Thoracic aorta (tissue), 2 donors: ENCODE measurements at regions not wholly inside any gene's neighbourhood (a gene's known extent, or its start where the extent isn't known, plus 50 kb on each side); places are given as distances from the start of the nearest gene placed in this dataset.

ENCODE experiments used
- ATAC-seq: fragments of 150-250 bp; one replicate; pipeline ENCODE4 v1.8.0; 2017; ENCODE audit warnings: low read depth; ENCODE audit not compliant: insufficient number of reproducible peaks, low FRiP score
- DNase-seq: peaks from one replicate; pipeline ENCODE4 v3.0.0-alpha.2; 2020; ENCODE audit warnings: low spot score
- H3K27ac ChIP-seq, 2 donors: fragments of 200-600 bp; sonication (generic); 1 replicate in 1 of 2; 2 replicates in 1 of 2; pipeline ENCODE4 v1.5.1; 2016; ENCODE audit warnings: mild to moderate bottlenecking in 2 of 2, moderate library complexity in 2 of 2
- H3K27me3 ChIP-seq: fragments of 200-600 bp; sonication (generic); replicated peaks from 2 replicates; pipeline ENCODE4 v1.6.0; 2016; ENCODE audit warnings: mild to moderate bottlenecking; ENCODE audit not compliant: insufficient read depth
- H3K36me3 ChIP-seq: fragments of 200-600 bp; sonication (generic); one replicate; pipeline ENCODE4 v1.5.1; 2016
- H3K4me1 ChIP-seq, 2 donors: fragments of 200-600 bp; sonication (generic); 1 replicate in 1 of 2; 2 replicates in 1 of 2; pipeline versions ENCODE4 v1.5.1 to v1.6.0; 2016; ENCODE audit warnings: low read depth in 2 of 2, mild to moderate bottlenecking in 1 of 2; ENCODE audit not compliant: control insufficient read depth in 1 of 2
- H3K4me3 ChIP-seq: fragments of 200-600 bp; sonication (generic); 2 replicates; pipeline ENCODE4 v1.5.1; 2016; ENCODE audit warnings: mild to moderate bottlenecking
- H3K9me3 ChIP-seq: fragments of 200-600 bp; sonication (generic); 2 replicates; pipeline ENCODE4 v1.5.1; 2016
- TF ChIP-seq, protein P1 (sequence below): fragments of 200-600 bp; sonication (generic); IDR thresholded peaks from one replicate; pipeline ENCODE4 v1.5.1; 2019; ENCODE audit warnings: antibody characterized with exemption

DNA sequence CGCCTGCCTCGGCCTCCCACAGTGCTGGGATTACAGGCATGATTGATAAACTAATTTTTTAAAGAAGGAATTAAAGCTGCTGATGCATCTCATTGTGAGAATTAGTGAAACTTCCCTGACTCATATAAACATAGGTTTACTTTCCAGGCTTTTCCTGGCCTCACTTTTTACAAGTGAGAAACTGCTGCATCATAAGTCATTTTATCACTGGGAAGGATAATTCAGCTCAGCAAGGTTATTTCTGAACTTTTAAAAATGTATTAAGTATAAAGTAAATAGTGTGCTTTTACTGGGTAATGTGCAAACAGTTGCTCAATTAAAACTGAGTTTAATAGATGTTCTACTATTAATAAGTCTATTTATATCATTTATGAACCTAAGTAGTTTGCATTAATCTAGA, 1130.3 kb upstream of the CDH2 start:
- DNase-seq (no peak), ATAC-seq (no peak)
- no peak overlapping the region for H3K4me3 ChIP-seq
- no peaks in the 10 kb centered on the region for H3K27me3 ChIP-seq
- H3K27ac ChIP-seq: no peak overlapping the region
- no peaks in the 10 kb centered on the region for H3K4me1 ChIP-seq
- no peaks in the 10 kb centered on the region for H3K9me3 ChIP-seq
- TF ChIP-seq, protein P1, sequence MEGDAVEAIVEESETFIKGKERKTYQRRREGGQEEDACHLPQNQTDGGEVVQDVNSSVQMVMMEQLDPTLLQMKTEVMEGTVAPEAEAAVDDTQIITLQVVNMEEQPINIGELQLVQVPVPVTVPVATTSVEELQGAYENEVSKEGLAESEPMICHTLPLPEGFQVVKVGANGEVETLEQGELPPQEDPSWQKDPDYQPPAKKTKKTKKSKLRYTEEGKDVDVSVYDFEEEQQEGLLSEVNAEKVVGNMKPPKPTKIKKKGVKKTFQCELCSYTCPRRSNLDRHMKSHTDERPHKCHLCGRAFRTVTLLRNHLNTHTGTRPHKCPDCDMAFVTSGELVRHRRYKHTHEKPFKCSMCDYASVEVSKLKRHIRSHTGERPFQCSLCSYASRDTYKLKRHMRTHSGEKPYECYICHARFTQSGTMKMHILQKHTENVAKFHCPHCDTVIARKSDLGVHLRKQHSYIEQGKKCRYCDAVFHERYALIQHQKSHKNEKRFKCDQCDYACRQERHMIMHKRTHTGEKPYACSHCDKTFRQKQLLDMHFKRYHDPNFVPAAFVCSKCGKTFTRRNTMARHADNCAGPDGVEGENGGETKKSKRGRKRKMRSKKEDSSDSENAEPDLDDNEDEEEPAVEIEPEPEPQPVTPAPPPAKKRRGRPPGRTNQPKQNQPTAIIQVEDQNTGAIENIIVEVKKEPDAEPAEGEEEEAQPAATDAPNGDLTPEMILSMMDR: no peak
- no peaks in the 10 kb centered on the region for H3K36me3 ChIP-seq

DNA sequence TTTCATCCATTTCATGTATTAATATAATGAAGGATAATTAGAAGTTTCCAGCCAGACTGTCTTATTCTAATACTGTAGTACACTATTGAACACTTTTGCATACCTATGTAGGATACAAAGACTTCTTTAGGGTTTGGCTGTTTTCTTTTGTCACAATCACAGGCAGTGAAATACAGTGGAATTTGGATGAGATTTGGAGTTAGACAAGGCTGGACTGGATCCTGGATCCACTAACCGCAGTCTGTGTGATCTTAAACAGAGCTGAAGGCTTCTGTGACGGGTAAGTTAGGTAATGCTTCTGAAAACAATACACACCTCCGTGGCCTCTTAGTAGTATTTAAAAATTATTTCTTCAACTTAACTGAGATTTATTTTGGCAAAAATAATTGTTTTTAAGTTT, 1128.6 kb upstream of the CDH2 start:
- TF ChIP-seq, protein P1: no peak
- ATAC-seq: no peak
- no peak overlapping the region for H3K27ac ChIP-seq
- no peaks in the 10 kb centered on the region for H3K4me1 ChIP-seq
- no peaks in the 10 kb centered on the region for H3K36me3 ChIP-seq
- no peaks in the 10 kb centered on the region for H3K9me3 ChIP-seq
- no peak for DNase-seq
- H3K4me3 ChIP-seq: no peak overlapping the region
- no peaks in the 10 kb centered on the region for H3K27me3 ChIP-seq

DNA sequence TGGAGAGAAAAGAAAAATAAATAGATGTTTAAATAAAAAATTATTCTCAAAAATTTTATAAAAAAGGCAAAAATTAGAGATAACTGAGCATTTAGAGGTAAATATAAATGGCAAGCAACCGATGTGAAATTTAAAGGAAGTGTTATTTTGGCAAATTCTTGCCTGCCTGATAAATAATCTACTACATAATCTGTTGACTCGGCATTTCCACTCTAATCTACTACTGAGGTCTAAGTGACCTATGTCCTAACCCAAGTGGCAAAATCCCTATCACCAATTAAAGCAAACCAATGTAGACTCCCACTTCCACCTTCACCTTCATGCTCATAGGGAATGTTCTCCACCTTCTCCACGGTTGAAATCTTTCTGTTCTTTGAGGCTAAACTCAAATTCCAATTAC, 1124.1 kb upstream of the CDH2 start:
- no peak overlapping the region for H3K4me3 ChIP-seq
- H3K4me1 ChIP-seq: no peaks in the 10 kb centered on the region
- H3K27ac ChIP-seq: no peak overlapping the region
- no peak for ATAC-seq
- H3K9me3 ChIP-seq: no peaks in the 10 kb centered on the region
- no peaks in the 10 kb centered on the region for H3K36me3 ChIP-seq
- no peaks in the 10 kb centered on the region for H3K27me3 ChIP-seq
- no peak for DNase-seq
- TF ChIP-seq, protein P1: no peak

DNA sequence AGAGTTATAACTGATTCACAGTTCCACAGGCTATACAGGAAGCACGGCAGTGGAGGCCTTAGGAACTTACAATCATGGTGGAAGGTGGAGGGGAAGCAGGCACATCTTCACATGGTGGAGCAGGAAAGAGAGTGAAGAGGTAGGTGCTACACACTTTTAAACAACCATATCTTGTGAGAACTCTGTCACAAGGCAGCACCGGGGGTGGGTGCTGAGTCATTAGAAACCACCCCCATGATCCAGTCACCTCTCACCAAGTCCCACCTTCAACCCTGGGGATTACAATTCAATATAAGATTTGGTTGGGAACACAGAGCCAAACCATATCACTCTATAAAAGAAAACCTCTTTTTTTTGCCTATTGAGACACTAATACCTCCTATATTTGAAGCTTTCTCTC, 1108.5 kb upstream of the CDH2 start:
- Histone ChIP-seq H3K27ac (no peak overlapping the region), H3K36me3 (no peaks in the 10 kb centered on the region), H3K27me3 (no peaks in the 10 kb centered on the region), H3K4me3 (no peak overlapping the region), H3K9me3 (no peaks in the 10 kb centered on the region), H3K4me1 (no peaks in the 10 kb centered on the region)
- ATAC-seq: no peak
- TF ChIP-seq, protein P1: no peak
- DNase-seq: no peak

DNA sequence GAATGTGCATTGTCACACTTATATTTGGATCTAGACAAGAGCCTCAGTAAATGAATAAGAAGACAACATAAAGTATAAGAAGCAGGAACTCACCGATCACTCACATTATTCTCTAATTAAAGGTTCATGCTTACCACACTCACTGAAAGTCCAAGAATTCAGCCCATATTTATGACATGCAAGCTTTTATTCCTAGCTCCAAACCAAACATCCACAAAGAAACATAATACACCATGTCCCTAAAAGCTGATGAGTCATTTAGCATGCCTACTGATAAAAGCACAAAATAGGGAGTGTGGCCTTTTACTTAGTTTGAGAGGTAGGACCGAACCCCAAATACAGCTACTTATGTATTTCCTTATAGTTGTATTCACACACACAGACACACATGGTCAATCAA, 1094.6 kb upstream of the CDH2 start:
- TF ChIP-seq, protein P1: no peak
- Histone ChIP-seq H3K27ac (no peak overlapping the region), H3K4me3 (no peak overlapping the region), H3K36me3 (no peaks in the 10 kb centered on the region), H3K4me1 (peaks cover 0 to 14% of the 10 kb centered on the region in 2 donors), H3K27me3 (no peaks in the 10 kb centered on the region), H3K9me3 (no peaks in the 10 kb centered on the region)
- ATAC-seq (peak; percentile 76), DNase-seq (no peak)
